T-helper 2 cell treated with Interferon-gamma antibody and Interleukin-4, amounts not matched to agents 5 μg/mL and 100 μg/mL, for 36 hours (primary cell): ENCODE measurements at regions not wholly inside any gene's neighbourhood (a gene's known extent, or its start where the extent isn't known, plus 50 kb on each side); places are given as distances from the start of the nearest gene placed in this dataset.

Source experiments
- DNase-seq: peaks from one replicate; pipeline ENCODE4 v3.0.0; 2021; ENCODE audit warnings: low spot score
- H3K27ac Mint-ChIP-seq: one replicate; pipeline ENCODE4 v1.8.0; 2021; ENCODE audit warnings: mild to moderate bottlenecking, mixed read lengths
- H3K27me3 Mint-ChIP-seq: one replicate; pipeline ENCODE4 v1.8.0; 2021; ENCODE audit warnings: low read depth, mixed read lengths
- H3K36me3 Mint-ChIP-seq: one replicate; pipeline ENCODE4 v1.8.0; 2021; ENCODE audit warnings: low read depth, mixed read lengths
- H3K4me1 Mint-ChIP-seq: one replicate; pipeline ENCODE4 v1.8.0; 2021; ENCODE audit warnings: low read depth, mixed read lengths
- H3K4me3 Mint-ChIP-seq: one replicate; pipeline ENCODE4 v1.8.0; 2022; ENCODE audit warnings: mild to moderate bottlenecking, moderate library complexity, mixed read lengths
- H3K9me3 Mint-ChIP-seq: one replicate; pipeline ENCODE4 v1.8.0; 2021; ENCODE audit warnings: mixed read lengths

DNA sequence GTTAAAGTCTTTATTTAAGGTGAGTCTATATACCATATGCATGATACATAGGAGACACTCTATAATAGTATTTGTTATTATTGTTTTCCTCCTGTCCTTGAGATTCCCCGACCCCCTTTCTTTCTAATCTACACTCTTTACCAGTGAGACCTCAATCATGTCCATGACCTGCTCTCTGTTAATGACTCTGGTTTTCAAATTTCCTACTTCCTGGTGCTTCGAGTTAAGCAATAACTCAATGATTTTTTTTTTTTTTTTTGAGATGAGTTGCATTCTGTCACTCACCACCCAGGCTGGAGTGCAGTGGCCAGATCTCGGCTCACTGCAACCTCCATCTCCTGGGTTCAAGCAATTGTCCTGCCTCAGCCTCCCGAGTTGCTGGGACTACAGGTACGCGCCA, 574.6 kb upstream of the SLC35B3 start:
- no peaks in the 10 kb centered on the region for H3K4me1 Mint-ChIP-seq
- no peak for DNase-seq
- no peaks in the 10 kb centered on the region for H3K36me3 Mint-ChIP-seq
- no peak overlapping the region for H3K27ac Mint-ChIP-seq
- H3K27me3 Mint-ChIP-seq = no peaks in the 10 kb centered on the region
- H3K4me3 Mint-ChIP-seq = no peak overlapping the region
- H3K9me3 Mint-ChIP-seq = no peaks in the 10 kb centered on the region

- Mint-ChIP-seq H3K27ac (no peak overlapping the region), H3K9me3 (no peaks in the 10 kb centered on the region), H3K4me1 (no peaks in the 10 kb centered on the region), H3K36me3 (no peaks in the 10 kb centered on the region), H3K27me3 (no peaks in the 10 kb centered on the region), H3K4me3 (no peak overlapping the region)
- no peak for DNase-seq
These were observed 571.7 kb upstream of the SLC35B3 start for GRCh38 chr6:9007027-9007426.

- no peak for DNase-seq
- H3K9me3 Mint-ChIP-seq = no peaks in the 10 kb centered on the region
- no peaks in the 10 kb centered on the region for H3K27me3 Mint-ChIP-seq
- H3K4me1 Mint-ChIP-seq = no peaks in the 10 kb centered on the region
- H3K27ac Mint-ChIP-seq = no peak overlapping the region
- no peaks in the 10 kb centered on the region for H3K36me3 Mint-ChIP-seq
- H3K4me3 Mint-ChIP-seq = no peak overlapping the region
These were observed 567.5 kb upstream of the SLC35B3 start for GRCh38 chr6:9002833-9003232.

DNA sequence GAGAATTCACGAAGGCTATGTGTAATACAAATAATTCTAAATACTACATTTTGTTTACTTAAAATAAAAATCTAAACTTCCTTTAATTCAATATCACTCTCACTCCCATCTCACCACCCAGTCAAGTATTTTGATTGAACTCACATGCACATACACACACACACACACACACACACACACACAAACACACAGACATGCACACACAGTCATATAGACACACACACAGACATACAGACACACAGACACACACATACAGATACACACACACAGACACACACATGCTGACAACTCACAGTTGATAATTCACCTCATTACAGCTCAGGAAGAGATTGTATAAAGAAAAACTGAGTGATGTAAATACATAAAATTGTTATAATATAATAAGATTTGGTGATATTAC, 559.8 kb upstream of the SLC35B3 start:
- Mint-ChIP-seq H3K4me1 (no peaks in the 10 kb centered on the region), H3K27me3 (no peaks in the 10 kb centered on the region), H3K4me3 (no peak overlapping the region), H3K27ac (no peak overlapping the region), H3K36me3 (no peaks in the 10 kb centered on the region), H3K9me3 (no peaks in the 10 kb centered on the region)
- DNase-seq = no peak

- Mint-ChIP-seq H3K27me3 (no peaks in the 10 kb centered on the region), H3K27ac (no peak overlapping the region), H3K4me3 (no peak overlapping the region), H3K36me3 (no peaks in the 10 kb centered on the region), H3K9me3 (no peaks in the 10 kb centered on the region), H3K4me1 (no peaks in the 10 kb centered on the region)
- no peak for DNase-seq
These were observed 557.8 kb upstream of the SLC35B3 start for GRCh38 chr6:8993111-8993510.

GRCh38 chr6:8991844-8992243, 556.5 kb upstream of the SLC35B3 start:
- Mint-ChIP-seq H3K4me3 (no peak overlapping the region), H3K27ac (no peak overlapping the region), H3K9me3 (no peaks in the 10 kb centered on the region), H3K36me3 (no peaks in the 10 kb centered on the region), H3K4me1 (no peaks in the 10 kb centered on the region), H3K27me3 (no peaks in the 10 kb centered on the region)
- no peak for DNase-seq

DNA sequence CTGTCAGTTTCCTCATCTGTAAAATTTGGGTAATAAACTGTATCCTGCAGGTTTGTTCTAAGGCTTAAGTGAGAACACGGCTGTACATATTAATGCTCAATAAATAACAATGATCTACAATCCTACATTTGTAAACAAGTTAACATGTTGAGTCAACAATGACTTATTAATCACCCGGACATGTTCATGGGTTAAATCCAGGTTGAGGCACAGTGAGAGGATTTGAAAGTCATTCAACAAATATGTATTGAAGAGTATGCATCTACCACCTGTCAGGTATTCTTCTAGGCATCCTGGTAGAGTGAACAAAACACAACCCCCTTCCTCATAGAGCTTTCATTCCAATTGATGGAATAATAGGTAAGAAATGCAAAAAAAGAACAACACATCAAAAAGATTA, 554.7 kb upstream of the SLC35B3 start:
- Mint-ChIP-seq H3K27ac (no peak overlapping the region), H3K27me3 (no peaks in the 10 kb centered on the region), H3K36me3 (no peaks in the 10 kb centered on the region), H3K9me3 (no peaks in the 10 kb centered on the region), H3K4me1 (no peaks in the 10 kb centered on the region), H3K4me3 (no peak overlapping the region)
- no peak for DNase-seq

DNA sequence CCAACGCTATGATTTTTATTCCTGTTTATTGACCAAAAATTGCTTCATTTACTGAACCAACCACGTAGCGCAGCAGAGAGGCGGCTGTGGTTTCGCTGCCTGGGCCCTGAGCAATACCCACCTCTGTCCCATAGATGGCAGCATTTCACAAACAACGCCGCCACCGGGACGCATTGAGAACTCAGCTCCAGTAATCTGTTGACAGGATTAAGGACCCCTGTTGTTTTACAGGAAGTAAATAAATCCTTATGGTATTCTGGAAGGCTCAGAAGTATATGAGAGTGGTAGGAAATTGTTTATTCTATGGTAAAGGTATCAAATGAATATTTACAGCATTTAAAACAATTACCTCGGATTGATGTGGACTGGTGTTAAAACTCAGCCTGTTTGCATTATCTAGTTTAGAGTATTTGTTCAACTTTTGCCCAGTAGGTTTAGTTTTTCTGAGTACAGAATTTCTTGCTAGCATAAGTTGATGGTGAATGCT, 547.9 kb upstream of the SLC35B3 start:
- peak; percentile 23 for DNase-seq

DNA sequence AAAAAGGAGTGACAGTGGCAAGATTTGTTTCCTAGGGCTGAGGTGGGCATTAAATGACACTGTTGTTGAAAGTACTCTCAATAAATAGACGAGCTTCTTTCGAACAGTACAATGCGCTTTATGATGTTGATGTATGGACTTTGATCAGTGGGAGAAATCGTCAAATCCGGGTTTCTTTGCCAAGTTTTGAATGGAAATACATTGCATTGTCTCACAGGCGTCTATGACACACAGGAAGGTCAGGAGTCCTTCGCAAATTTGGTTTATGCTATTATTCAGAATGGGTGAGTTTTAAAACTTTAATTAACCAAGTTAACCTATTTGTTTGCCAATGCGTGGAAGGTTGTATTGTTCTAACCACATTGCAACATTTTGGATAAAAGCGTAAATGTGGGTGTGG, 547.3 kb upstream of the SLC35B3 start:
- H3K36me3 Mint-ChIP-seq = no peaks in the 10 kb centered on the region

More for the DNA sequence above, 547.9 kb upstream of the SLC35B3 start:
- H3K27me3 Mint-ChIP-seq = peaks cover 3% of the 10 kb centered on the region
- no peak overlapping the region for H3K4me3 Mint-ChIP-seq
- no peaks in the 10 kb centered on the region for H3K36me3 Mint-ChIP-seq
- H3K4me1 Mint-ChIP-seq = no peaks in the 10 kb centered on the region
- H3K27ac Mint-ChIP-seq = no peak overlapping the region
- H3K9me3 Mint-ChIP-seq = no peaks in the 10 kb centered on the region

DNA sequence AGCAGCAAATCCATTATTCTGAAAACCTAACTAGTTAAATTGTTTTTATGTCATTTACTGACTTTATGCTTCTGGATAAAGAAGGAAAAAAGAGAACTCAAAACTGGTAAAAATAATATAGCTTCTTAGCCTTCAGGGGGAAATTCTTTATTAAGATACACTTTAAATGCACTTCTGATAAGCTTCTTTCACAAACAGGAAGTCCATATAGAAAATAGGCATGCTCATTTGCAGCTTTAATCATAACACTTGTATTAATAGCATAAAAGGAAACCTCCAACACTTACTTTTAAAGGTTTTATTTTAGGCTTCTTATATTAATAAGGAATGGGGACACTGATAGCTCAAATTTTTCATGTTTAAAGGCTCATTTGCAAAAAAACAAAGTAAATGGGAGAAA, 538.0 kb upstream of the SLC35B3 start:
- Mint-ChIP-seq H3K27ac (no peak overlapping the region), H3K9me3 (peaks cover 15% of the 10 kb centered on the region), H3K27me3 (no peaks in the 10 kb centered on the region), H3K4me3 (no peak overlapping the region), H3K36me3 (no peaks in the 10 kb centered on the region), H3K4me1 (no peaks in the 10 kb centered on the region)
- DNase-seq = no peak

More for the DNA sequence above, 547.3 kb upstream of the SLC35B3 start:
- Mint-ChIP-seq H3K4me1 (no peaks in the 10 kb centered on the region), H3K27ac (no peak overlapping the region), H3K27me3 (peaks cover 3% of the 10 kb centered on the region), H3K4me3 (no peak overlapping the region), H3K9me3 (no peaks in the 10 kb centered on the region)
- DNase-seq = no peak

- no peaks in the 10 kb centered on the region for H3K36me3 Mint-ChIP-seq
- H3K27me3 Mint-ChIP-seq = no peaks in the 10 kb centered on the region
- no peak for DNase-seq
- no peak overlapping the region for H3K4me3 Mint-ChIP-seq
- H3K27ac Mint-ChIP-seq = no peak overlapping the region
- H3K9me3 Mint-ChIP-seq = peaks cover 15% of the 10 kb centered on the region
- no peaks in the 10 kb centered on the region for H3K4me1 Mint-ChIP-seq
These were observed 534.4 kb upstream of the SLC35B3 start for GRCh38 chr6:8969747-8970146.

DNA sequence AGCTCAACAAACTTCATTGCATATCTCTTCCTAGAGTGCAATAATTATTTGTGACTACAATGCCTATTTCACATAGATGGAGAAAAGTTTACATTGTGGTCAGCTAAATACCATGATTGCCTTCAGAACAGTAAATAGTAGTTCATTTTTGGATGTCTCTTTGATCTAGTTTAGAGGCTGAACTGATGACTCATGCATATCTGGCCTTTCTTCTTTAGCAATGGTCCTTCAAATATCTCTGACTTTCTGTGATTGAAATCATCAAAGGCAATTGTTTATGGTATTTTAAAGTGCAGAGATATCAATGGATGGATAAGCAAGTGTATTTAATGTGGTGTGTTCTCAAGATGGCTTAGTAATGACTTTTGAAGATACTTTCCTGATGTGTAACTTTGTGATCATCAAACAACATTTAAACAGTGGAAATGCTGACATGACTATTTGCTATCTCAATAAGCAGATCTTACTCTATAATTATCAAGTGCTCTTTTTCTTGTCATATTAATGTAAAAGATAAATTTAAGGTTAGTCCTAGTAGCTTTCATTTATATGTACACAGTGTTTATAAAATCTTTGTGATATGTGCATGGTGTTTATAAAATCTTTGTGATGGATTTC, 523.7 kb upstream of the SLC35B3 start:
- no peaks in the 10 kb centered on the region for H3K36me3 Mint-ChIP-seq
- H3K27me3 Mint-ChIP-seq = no peaks in the 10 kb centered on the region
- no peaks in the 10 kb centered on the region for H3K4me1 Mint-ChIP-seq
- no peak overlapping the region for H3K4me3 Mint-ChIP-seq
- no peak for DNase-seq
- H3K9me3 Mint-ChIP-seq = no peaks in the 10 kb centered on the region
- no peak overlapping the region for H3K27ac Mint-ChIP-seq

DNA sequence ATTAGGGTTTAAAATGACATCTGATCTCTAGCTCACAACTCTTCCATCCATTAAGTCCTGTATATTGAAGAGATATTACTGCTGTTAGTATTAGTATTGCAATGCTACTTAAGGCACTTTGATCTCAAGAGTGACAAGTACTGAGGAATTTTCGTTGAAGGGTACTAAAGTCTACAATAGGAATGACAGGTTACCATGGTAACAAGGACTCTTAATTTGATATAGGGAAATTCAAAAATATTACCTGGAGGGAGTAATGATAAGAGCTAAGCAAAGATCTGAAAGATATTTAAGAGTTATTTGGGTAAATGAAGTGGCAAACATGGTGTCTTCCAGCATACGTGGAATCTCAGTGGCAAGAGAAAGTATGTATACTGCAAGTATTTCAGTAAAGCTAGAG, 518.0 kb upstream of the SLC35B3 start:
- Mint-ChIP-seq H3K4me3 (no peak overlapping the region), H3K9me3 (no peaks in the 10 kb centered on the region), H3K36me3 (no peaks in the 10 kb centered on the region), H3K27ac (no peak overlapping the region), H3K4me1 (no peaks in the 10 kb centered on the region), H3K27me3 (no peaks in the 10 kb centered on the region)
- DNase-seq = no peak

- no peaks in the 10 kb centered on the region for H3K4me1 Mint-ChIP-seq
- H3K27ac Mint-ChIP-seq = no peak overlapping the region
These were observed 513.4 kb upstream of the SLC35B3 start for GRCh38 chr6:8948733-8949132.

DNA sequence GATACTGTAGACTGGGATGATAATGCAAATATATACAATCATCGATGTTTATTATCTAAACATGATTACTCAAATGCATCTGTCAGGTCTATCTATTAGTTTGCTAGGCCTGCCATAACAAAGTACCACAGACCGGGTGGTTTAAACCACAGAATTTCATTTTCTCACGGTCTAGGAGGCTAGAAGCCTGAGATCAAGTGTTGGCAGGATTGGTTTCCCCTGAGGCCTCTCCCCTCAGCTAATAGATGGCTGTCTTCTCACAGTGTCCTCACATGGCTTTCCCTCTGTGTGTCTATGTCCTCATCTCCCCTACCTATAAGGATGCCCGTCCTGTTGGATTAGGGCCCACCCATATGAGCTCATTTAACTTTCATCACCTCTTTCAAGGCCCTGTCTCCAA, 512.6 kb upstream of the SLC35B3 start:
- Mint-ChIP-seq H3K9me3 (no peaks in the 10 kb centered on the region), H3K27ac (no peak overlapping the region), H3K4me3 (no peak overlapping the region), H3K27me3 (no peaks in the 10 kb centered on the region), H3K4me1 (no peaks in the 10 kb centered on the region), H3K36me3 (no peaks in the 10 kb centered on the region)
- no peak for DNase-seq

More at GRCh38 chr6:8948733-8949132, 513.4 kb upstream of the SLC35B3 start:
- no peak for DNase-seq
- H3K9me3 Mint-ChIP-seq = no peaks in the 10 kb centered on the region
- no peak overlapping the region for H3K4me3 Mint-ChIP-seq
- no peaks in the 10 kb centered on the region for H3K36me3 Mint-ChIP-seq
- no peaks in the 10 kb centered on the region for H3K27me3 Mint-ChIP-seq
